SJCRH30 (cell line): ENCODE measurements at regions not wholly inside any gene's neighbourhood (a gene's known extent, or its start where the extent isn't known, plus 50 kb on each side); places are given as distances from the start of the nearest gene placed in this dataset.

Source experiments
- DNase-seq, 2 experiments: peaks; one replicate each; pipeline ENCODE4 v3.0.0-alpha.2; 2015 to 2020
- H3K27ac ChIP-seq: fragments of 250-450 bp; sonication (Bioruptor Pico); 2 replicates; pipeline ENCODE4 v1.5.1; 2020; ENCODE audit warnings: mild to moderate bottlenecking, moderate library complexity
- H3K27me3 ChIP-seq: fragments of 250-450 bp; sonication (Bioruptor Pico); 2 replicates; pipeline ENCODE4 v1.5.1; 2020; ENCODE audit warnings: mild to moderate bottlenecking, moderate library complexity
- H3K36me3 ChIP-seq: fragments of 250-450 bp; sonication (Bioruptor Pico); 2 replicates; pipeline ENCODE4 v1.5.1; 2020; ENCODE audit warnings: mild to moderate bottlenecking, moderate library complexity
- H3K4me1 ChIP-seq: fragments of 250-450 bp; sonication (Bioruptor Pico); 2 replicates; pipeline ENCODE4 v1.5.1; 2020; ENCODE audit warnings: mild to moderate bottlenecking, moderate library complexity
- H3K4me3 ChIP-seq: fragments of 250-450 bp; sonication (Bioruptor Pico); 2 replicates; pipeline ENCODE4 v1.5.1; 2020; ENCODE audit warnings: mild to moderate bottlenecking, moderate library complexity
- H3K9me3 ChIP-seq: fragments of 250-450 bp; sonication (Bioruptor Pico); replicated peaks from 2 replicates; pipeline ENCODE4 v1.5.1; 2020; ENCODE audit warnings: mild to moderate bottlenecking, moderate library complexity

DNA sequence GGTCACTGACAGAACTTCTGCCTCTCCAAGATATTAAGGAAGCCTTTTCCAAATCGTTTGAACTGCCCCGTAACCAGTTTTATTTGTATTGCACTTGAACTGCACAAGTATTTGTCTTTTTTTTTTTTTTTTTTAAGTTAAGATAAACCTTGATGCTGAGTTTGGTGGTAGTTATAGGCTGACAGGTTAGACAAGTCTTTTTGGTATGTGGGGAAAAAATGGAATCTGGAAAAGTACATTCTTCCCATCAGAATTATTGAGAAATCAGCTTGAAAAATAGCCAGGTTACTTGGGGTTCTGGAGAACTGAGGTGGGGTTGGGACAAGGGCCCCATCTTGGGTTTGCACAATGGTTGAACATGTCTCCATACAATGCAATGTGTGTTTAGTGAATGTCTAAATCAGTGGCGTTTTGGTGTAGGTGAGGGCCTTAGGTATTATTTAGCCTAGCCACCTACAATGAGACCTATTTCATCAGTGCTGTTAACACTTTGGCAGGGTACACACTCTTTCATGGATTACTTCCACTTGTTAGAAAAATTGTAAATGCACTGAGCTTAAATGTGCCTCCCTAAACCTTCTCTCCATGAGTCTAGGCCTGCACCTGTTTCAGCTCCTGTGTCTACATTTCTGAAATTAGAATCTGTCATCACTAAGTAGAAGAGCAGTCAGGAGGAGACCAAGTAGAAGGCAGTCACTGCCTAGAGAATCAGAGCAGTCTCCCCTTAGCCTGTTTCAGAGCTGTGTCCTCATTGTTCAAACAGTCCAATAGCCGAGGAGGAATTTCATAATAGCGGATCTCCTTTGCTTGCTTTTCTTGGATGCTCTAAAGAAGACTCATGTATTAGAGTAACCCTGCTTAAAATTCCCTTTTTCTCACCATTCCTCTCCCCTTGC lies 140.0 kb upstream of the HMHB1 start:
- Histone ChIP-seq H3K36me3 (no peaks in the 10 kb centered on the region), H3K4me3 (no peak overlapping the region), H3K4me1 (no peaks in the 10 kb centered on the region), H3K27me3 (no peaks in the 10 kb centered on the region), H3K27ac (no peak overlapping the region), H3K9me3 (no peaks in the 10 kb centered on the region)
- DNase-seq, result no peak

GRCh38 chr5:143671021-143671420 lies 140.9 kb upstream of the HMHB1 start:
- no peaks in the 10 kb centered on the region for H3K4me1 ChIP-seq
- no peaks in the 10 kb centered on the region for H3K36me3 ChIP-seq
- DNase-seq, result no peak
- H3K27ac ChIP-seq, result no peak overlapping the region
- H3K27me3 ChIP-seq, result no peaks in the 10 kb centered on the region
- H3K9me3 ChIP-seq, result no peaks in the 10 kb centered on the region
- no peak overlapping the region for H3K4me3 ChIP-seq

GRCh38 chr5:143665866-143666265 lies 146.1 kb upstream of the HMHB1 start:
- DNase-seq, result no peak
- Histone ChIP-seq H3K4me3 (no peak overlapping the region), H3K4me1 (no peaks in the 10 kb centered on the region), H3K36me3 (no peaks in the 10 kb centered on the region), H3K27ac (no peak overlapping the region), H3K9me3 (no peaks in the 10 kb centered on the region), H3K27me3 (no peaks in the 10 kb centered on the region)

DNA sequence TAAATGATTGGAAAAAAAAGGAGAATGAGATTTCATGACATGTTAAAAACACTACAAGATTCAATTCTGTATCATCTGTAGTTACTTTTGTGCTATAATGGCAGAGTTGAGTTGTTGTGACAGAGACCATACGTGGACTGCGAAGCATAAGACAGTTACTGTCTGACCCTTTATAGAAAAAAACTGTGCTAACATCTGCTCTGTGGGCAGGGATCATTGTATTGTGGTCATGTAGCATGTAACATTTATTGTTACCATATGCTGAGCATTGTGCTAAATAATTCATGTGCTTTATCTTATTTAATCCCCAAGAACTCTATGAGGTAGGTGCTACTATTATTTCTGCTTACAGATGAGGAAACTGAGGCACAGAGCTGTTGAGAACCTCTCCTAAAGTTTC lies 147.3 kb upstream of the HMHB1 start:
- Histone ChIP-seq H3K4me1 (no peaks in the 10 kb centered on the region), H3K27ac (no peak overlapping the region), H3K36me3 (no peaks in the 10 kb centered on the region), H3K4me3 (no peak overlapping the region), H3K9me3 (no peaks in the 10 kb centered on the region), H3K27me3 (no peaks in the 10 kb centered on the region)
- DNase-seq, result no peak

- DNase-seq, result no peak
- H3K27ac ChIP-seq, result no peak overlapping the region
- no peaks in the 10 kb centered on the region for H3K27me3 ChIP-seq
- no peak overlapping the region for H3K4me3 ChIP-seq
- no peaks in the 10 kb centered on the region for H3K4me1 ChIP-seq
- H3K9me3 ChIP-seq, result no peaks in the 10 kb centered on the region
- H3K36me3 ChIP-seq, result no peaks in the 10 kb centered on the region
Observed at GRCh38 chr5:143663872-143664271, 148.1 kb upstream of the HMHB1 start.

GRCh38 chr5:143662020-143662419 lies 149.9 kb upstream of the HMHB1 start:
- H3K4me1 ChIP-seq, result peaks cover 4% of the 10 kb centered on the region; the same call in 1 of the 2 replicates
- no peaks in the 10 kb centered on the region for H3K36me3 ChIP-seq
- H3K4me3 ChIP-seq, result no peak overlapping the region
- no peak overlapping the region for H3K27ac ChIP-seq
- H3K9me3 ChIP-seq, result no peaks in the 10 kb centered on the region
- no peaks in the 10 kb centered on the region for H3K27me3 ChIP-seq
- no peak for DNase-seq

GRCh38 chr5:143660625-143661024 lies 151.3 kb upstream of the HMHB1 start:
- H3K27ac ChIP-seq, result no peak overlapping the region
- H3K9me3 ChIP-seq, result no peaks in the 10 kb centered on the region
- no peak overlapping the region for H3K4me3 ChIP-seq
- no peaks in the 10 kb centered on the region for H3K27me3 ChIP-seq
- DNase-seq, result no peak
- peaks cover 4% of the 10 kb centered on the region; the same call in 1 of the 2 replicates for H3K4me1 ChIP-seq
- no peaks in the 10 kb centered on the region for H3K36me3 ChIP-seq

- no peaks in the 10 kb centered on the region for H3K27me3 ChIP-seq
- H3K36me3 ChIP-seq, result no peaks in the 10 kb centered on the region
- DNase-seq, result no peak
- no peak overlapping the region for H3K4me3 ChIP-seq
- H3K9me3 ChIP-seq, result no peaks in the 10 kb centered on the region
- peaks cover 4% of the 10 kb centered on the region; the same call in 1 of the 2 replicates for H3K4me1 ChIP-seq
- no peak overlapping the region for H3K27ac ChIP-seq
Observed at GRCh38 chr5:143659599-143660238, 152.2 kb upstream of the HMHB1 start.

GRCh38 chr5:143658956-143659355 lies 153.0 kb upstream of the HMHB1 start:
- no peaks in the 10 kb centered on the region for H3K36me3 ChIP-seq
- H3K4me1 ChIP-seq, result peaks cover 4% of the 10 kb centered on the region; the same call in 1 of the 2 replicates
- H3K9me3 ChIP-seq, result no peaks in the 10 kb centered on the region
- no peaks in the 10 kb centered on the region for H3K27me3 ChIP-seq
- H3K27ac ChIP-seq, result no peak overlapping the region
- H3K4me3 ChIP-seq, result no peak overlapping the region
- DNase-seq, result no peak

DNA sequence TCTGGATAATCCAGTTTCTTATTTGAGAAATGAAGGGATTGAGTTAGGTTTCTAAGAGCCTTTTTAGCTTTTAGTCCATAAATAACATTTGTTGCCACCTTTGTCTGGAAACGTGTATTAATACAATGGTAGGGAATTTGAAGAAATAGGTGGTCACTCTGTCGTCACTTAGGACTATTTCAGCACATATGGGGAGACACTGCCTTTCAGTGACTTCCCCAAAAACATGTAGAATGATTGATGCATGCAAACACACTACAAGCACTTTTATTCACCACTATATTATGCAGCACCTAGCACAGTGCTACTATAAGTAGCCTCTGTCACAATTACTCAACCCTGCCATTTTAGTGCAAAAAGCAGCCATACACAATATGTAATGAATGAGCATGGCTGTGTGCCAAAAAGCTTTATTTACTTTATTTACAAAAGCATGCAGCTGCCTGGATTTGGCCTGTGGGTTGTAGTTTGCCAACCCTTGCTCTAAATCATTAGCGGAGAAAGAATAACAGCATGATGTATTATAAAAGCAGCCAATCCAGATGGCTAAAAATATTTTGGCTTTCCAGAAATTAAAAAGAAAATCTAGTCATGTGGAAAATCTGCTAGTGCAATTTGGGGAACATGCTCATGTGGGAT lies 154.2 kb upstream of the HMHB1 start:
- Histone ChIP-seq H3K27ac (no peak overlapping the region), H3K27me3 (no peaks in the 10 kb centered on the region), H3K9me3 (no peaks in the 10 kb centered on the region), H3K4me3 (no peak overlapping the region), H3K36me3 (no peaks in the 10 kb centered on the region), H3K4me1 (peaks cover 4% of the 10 kb centered on the region; the same call in 1 of the 2 replicates)
- DNase-seq, result peak; percentile 37 to 64

- peaks cover 4% of the 10 kb centered on the region; the same call in 1 of the 2 replicates for H3K4me1 ChIP-seq
- DNase-seq, result no peak
- H3K36me3 ChIP-seq, result no peaks in the 10 kb centered on the region
- H3K9me3 ChIP-seq, result no peaks in the 10 kb centered on the region
- H3K27ac ChIP-seq, result no peak overlapping the region
- no peaks in the 10 kb centered on the region for H3K27me3 ChIP-seq
- no peak overlapping the region for H3K4me3 ChIP-seq
Observed at GRCh38 chr5:143653766-143654282, 158.1 kb upstream of the HMHB1 start.

DNA sequence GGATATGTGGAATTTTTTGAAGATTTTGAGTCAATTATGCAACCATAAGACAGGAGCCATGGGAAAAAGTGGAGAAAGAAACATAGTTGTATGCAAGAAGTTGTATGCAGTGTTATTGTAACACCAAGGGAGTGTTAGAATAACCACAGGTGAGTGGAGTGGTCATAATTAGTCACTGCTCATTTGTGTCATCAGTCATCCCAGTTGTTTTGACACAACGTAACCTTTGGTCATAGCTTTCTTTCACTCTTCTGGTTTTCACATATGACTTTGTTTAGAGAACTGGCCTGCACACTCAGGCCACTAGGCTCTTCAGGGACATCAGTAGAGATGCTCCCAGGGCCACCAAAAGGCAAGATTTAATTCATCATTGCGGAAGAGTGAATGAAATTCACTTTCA lies 158.7 kb upstream of the HMHB1 start:
- Histone ChIP-seq H3K4me1 (peaks cover 2% of the 10 kb centered on the region; the same call in 1 of the 2 replicates), H3K9me3 (no peaks in the 10 kb centered on the region), H3K4me3 (no peak overlapping the region), H3K27me3 (no peaks in the 10 kb centered on the region), H3K27ac (no peak overlapping the region), H3K36me3 (no peaks in the 10 kb centered on the region)
- no peak for DNase-seq

DNA sequence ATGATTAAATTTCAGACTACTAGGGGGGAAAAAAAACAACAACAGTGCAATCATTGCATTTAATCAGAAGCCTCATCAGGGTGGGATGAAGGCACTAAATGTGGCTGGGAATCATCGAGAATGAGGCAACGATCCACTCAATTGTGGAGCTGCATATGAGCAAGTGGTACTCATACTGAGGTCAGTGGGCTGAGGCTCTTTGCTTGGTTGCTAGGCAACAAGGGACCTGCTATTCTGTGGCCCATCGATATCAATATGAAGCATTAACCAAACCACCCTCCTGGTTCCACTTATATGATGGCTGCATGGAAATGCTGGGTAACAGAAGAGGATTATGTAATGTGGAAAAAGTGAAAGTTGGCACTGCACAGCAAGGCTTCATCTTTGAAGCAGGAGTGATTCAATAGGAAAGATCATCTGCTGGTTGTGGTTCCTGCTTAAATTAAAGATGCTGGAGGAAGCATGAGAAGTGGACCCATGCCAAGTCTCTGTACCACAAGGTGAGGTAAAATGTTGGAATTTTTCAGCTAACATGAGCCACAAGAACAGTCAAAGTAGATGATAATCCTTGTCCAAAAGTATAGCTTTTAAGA lies 159.8 kb upstream of the HMHB1 start:
- no peak for DNase-seq
- Histone ChIP-seq H3K36me3 (no peaks in the 10 kb centered on the region), H3K4me3 (no peak overlapping the region), H3K27ac (no peak overlapping the region), H3K9me3 (no peaks in the 10 kb centered on the region), H3K4me1 (no peaks in the 10 kb centered on the region), H3K27me3 (no peaks in the 10 kb centered on the region)

- peaks cover 3% of the 10 kb centered on the region for H3K4me1 ChIP-seq
- no peak for DNase-seq
- H3K36me3 ChIP-seq, result no peaks in the 10 kb centered on the region
- no peak overlapping the region for H3K4me3 ChIP-seq
- H3K27me3 ChIP-seq, result no peaks in the 10 kb centered on the region
- H3K27ac ChIP-seq, result no peak overlapping the region
- no peaks in the 10 kb centered on the region for H3K9me3 ChIP-seq
Observed at GRCh38 chr5:143649937-143650621, 161.9 kb upstream of the HMHB1 start.
